H1 (cell line): ENCODE measurements at regions not wholly inside any gene's neighbourhood (a gene's known extent, or its start where the extent isn't known, plus 50 kb on each side); places are given as distances from the start of the nearest gene placed in this dataset.

ENCODE experiments used
- ATF3 ChIP-seq: IDR thresholded peaks from 2 replicates; pipeline ENCODE4 v1.6.1; 2011; ENCODE audit warnings: low read depth, mild to moderate bottlenecking, low read length; ENCODE audit not compliant: insufficient read depth
- BCL11A ChIP-seq, 2 experiments: IDR thresholded peaks; one replicate each; pipeline ENCODE4 v1.6.1; 2011; ENCODE audit warnings: low read depth in 2 of 2, low read length in 2 of 2, mild to moderate bottlenecking in 2 of 2
- CTCF ChIP-seq, 3 experiments: IDR thresholded peaks; 1 replicate in 2 of 3; 2 replicates in 1 of 3; pipeline versions ENCODE4 v1.5.1 to v1.6.1; 2011; ENCODE audit warnings: low read length in 3 of 3, mild to moderate bottlenecking in 3 of 3, inconsistent platforms in 2 of 3, low read depth in 1 of 3, moderate library complexity in 1 of 3; ENCODE audit not compliant: insufficient read depth in 1 of 3; ENCODE audit errors: control extremely low read depth in 1 of 3
- EP300 ChIP-seq, 2 experiments: IDR thresholded peaks; 1 replicate in 1 of 2; 2 replicates in 1 of 2; pipeline ENCODE4 v1.6.1; 2011 to 2012; ENCODE audit warnings: low read depth in 2 of 2, low read length in 2 of 2, mild to moderate bottlenecking in 2 of 2, borderline replicate concordance in 1 of 2, inconsistent platforms in 1 of 2, moderate library complexity in 1 of 2
- EZH2 ChIP-seq: fragments of 200-600 bp; sonication (generic); IDR thresholded peaks from 2 replicates; pipeline ENCODE4 v1.7.1; 2012; ENCODE audit warnings: low read depth, mild to moderate bottlenecking, moderate library complexity, low read length, inconsistent platforms; ENCODE audit not compliant: severe bottlenecking
- TAF7 ChIP-seq: optimal IDR thresholded peaks from 2 replicates; pipeline ENCODE3; 2011; ENCODE audit warnings: low read depth, mild to moderate bottlenecking, inconsistent platforms, low read length, moderate library complexity, borderline replicate concordance
- YY1 ChIP-seq: IDR thresholded peaks from 2 replicates; pipeline ENCODE4 v1.6.1; 2011; ENCODE audit warnings: low read depth, mild to moderate bottlenecking, low read length

- TF ChIP-seq ATF3 = no peak
- no peak for TF ChIP-seq CTCF (IDR thresholded peaks at IDR 0.05; ENCODE audit: control extremely low read depth in 1 of 3, insufficient read depth in 1 of 3, low read depth in 1 of 3, low read length in 3 of 3)
- no peak for TF ChIP-seq TAF7
- TF ChIP-seq BCL11A (IDR thresholded peaks at IDR 0.05; ENCODE audit: low read depth in 2 of 2, low read length in 2 of 2) = no peak
- TF ChIP-seq EP300 (IDR thresholded peaks at IDR 0.05; ENCODE audit: borderline replicate concordance in 1 of 2, low read depth in 2 of 2, low read length in 2 of 2) = no peak
- no peak for TF ChIP-seq EZH2
- no peak for TF ChIP-seq YY1
These were observed 444.4 kb downstream of the BUD13 start for GRCh38 chr11:116328391-116328790.
